HCT116 (cell line): ENCODE measurements at regions not wholly inside any gene's neighbourhood (a gene's known extent, or its start where the extent isn't known, plus 50 kb on each side); places are given as distances from the start of the nearest gene placed in this dataset.

Experiments used
- ATAC-seq: fragments of 200-7000 bp; cut with Tn5 transposase; 2 replicates; pipeline ENCODE4 v1.9.1; 2020; ENCODE audit warnings: mild to moderate bottlenecking, moderate library complexity
- BruUV-seq: library from RNA; stranded (reverse); fragments of 400-500 nt; replicated peaks from 2 replicates; lab custom pipeline; 2021; lab: Mats Ljungman, UMichigan
- CTCF ChIA-PET: fragments of 300-600 bp; sonication (Branson Sonifier 250); formaldehyde crosslinking; loops from one replicate; lab custom pipeline; 2021; ENCODE audit warnings: antibody characterized with exemption; lab: Charles Lee
- POLR2A ChIA-PET: fragments of 300-600, 350-600 bp; sonication (Branson Sonifier 250); formaldehyde crosslinking; loops from one replicate; lab custom pipeline; 2021; ENCODE audit warnings: antibody characterized with exemption; lab: Charles Lee
- RAD21 ChIA-PET, 2 experiments: fragments of 300-600 bp; sonication (Branson Sonifier 250); formaldehyde crosslinking; loops; one replicate each; lab custom pipeline; 2023; ENCODE audit warnings: low total read pairs in 2 of 2; ENCODE audit not compliant: uncharacterized antibody in 2 of 2, unreplicated experiment in 2 of 2, low non-redundant PET in 1 of 2; lab: Charles Lee
- DNase-seq: peaks from one replicate; pipeline ENCODE4 v3.0.0-alpha.2; 2010; ENCODE audit warnings: low read depth, low spot score
- H2AFZ ChIP-seq: fragments of 200-600 bp; shearing (Covaris generic), sonication (generic); 2 replicates; pipeline ENCODE4 v1.6.1; 2017; ENCODE audit warnings: low read depth, mixed run types, mixed read lengths, antibody characterized with exemption, low read length; ENCODE audit not compliant: poor library complexity, severe bottlenecking
- H3K27ac ChIP-seq: 2 replicates; pipeline ENCODE4 v1.5.1; 2012; ENCODE audit warnings: low read depth, low read length
- H3K27me3 ChIP-seq: fragments of 200-600 bp; sonication (generic); 2 replicates; pipeline ENCODE4 v1.6.1; 2016; ENCODE audit warnings: mixed run types, low read length, mixed read lengths; ENCODE audit not compliant: insufficient read depth
- H3K36me3 ChIP-seq, 2 experiments: fragments of 200-500 bp in 1 of 2; fragments of 200-600 bp in 1 of 2; sonication (Bioruptor generic) in 1 of 2; sonication (generic) in 1 of 2; 2 replicates each; pipeline versions ENCODE4 v1.5.1 to v1.6.1; 2014 to 2016; ENCODE audit warnings: low read length in 2 of 2, inconsistent platforms in 1 of 2, mixed read lengths in 1 of 2, mixed run types in 1 of 2; ENCODE audit not compliant: insufficient read depth in 2 of 2, control insufficient read depth in 1 of 2
- H3K4me1 ChIP-seq, 2 experiments: fragments of 200-600 bp in 1 of 2; sonication (generic) in 1 of 2; 2 replicates each; pipeline versions ENCODE4 v1.5.1 to v1.6.1; 2012 to 2017; ENCODE audit warnings: low read length in 2 of 2, inconsistent platforms in 1 of 2, mild to moderate bottlenecking in 1 of 2, mixed read lengths in 1 of 2, mixed run types in 1 of 2, moderate library complexity in 1 of 2; ENCODE audit not compliant: insufficient read depth in 2 of 2, control insufficient read depth in 1 of 2
- H3K4me2 ChIP-seq: fragments of 200-600 bp; sonication (generic); 2 replicates; pipeline ENCODE4 v1.6.1; 2017; ENCODE audit warnings: mixed run types, low read length, mixed read lengths
- H3K4me3 ChIP-seq, 2 experiments: fragments of 200-600 bp in 1 of 2; sonication (generic) in 1 of 2; replicated peaks in 1 of 2; 2 replicates each; pipeline ENCODE4 v1.5.1; 2011 to 2016; ENCODE audit warnings: low read length in 2 of 2, control low read depth in 1 of 2, low read depth in 1 of 2, mild to moderate bottlenecking in 1 of 2, mixed read lengths in 1 of 2, mixed run types in 1 of 2
- H3K79me2 ChIP-seq: fragments of 200-600 bp; sonication (generic); 2 replicates; pipeline ENCODE4 v1.6.1; 2017; ENCODE audit warnings: mild to moderate bottlenecking, mixed run types, low read length, moderate library complexity, mixed read lengths; ENCODE audit not compliant: insufficient read depth
- H3K9ac ChIP-seq: fragments of 200-600 bp; sonication (generic); 2 replicates; pipeline ENCODE4 v1.6.1; 2016; ENCODE audit warnings: low read length, mixed read lengths
- H3K9me2 ChIP-seq: fragments of 200-600 bp; sonication (generic), shearing (Covaris generic); 2 replicates; pipeline ENCODE4 v1.6.1; 2017; ENCODE audit warnings: mixed run types, mild to moderate bottlenecking, moderate library complexity; ENCODE audit not compliant: insufficient read depth
- H3K9me3 ChIP-seq, 2 experiments: fragments of 200-500 bp in 1 of 2; fragments of 200-600 bp in 1 of 2; sonication (Bioruptor generic) in 1 of 2; sonication (generic) in 1 of 2; 2 replicates each; pipeline ENCODE4 v1.6.1; 2014 to 2017; ENCODE audit warnings: low read length in 2 of 2, mixed read lengths in 2 of 2, inconsistent platforms in 1 of 2, low read depth in 1 of 2, mild to moderate bottlenecking in 1 of 2, mixed run types in 1 of 2, moderate library complexity in 1 of 2; ENCODE audit not compliant: control insufficient read depth in 1 of 2, insufficient read depth in 1 of 2
- H4K20me1 ChIP-seq: fragments of 200-600 bp; sonication (generic), shearing (Covaris generic); 2 replicates; pipeline ENCODE4 v1.6.1; 2017; ENCODE audit warnings: mixed run types, mild to moderate bottlenecking, moderate library complexity; ENCODE audit not compliant: insufficient read depth
- CEBPB ChIP-seq: IDR thresholded peaks from 2 replicates; pipeline ENCODE4 v1.6.1; 2012; ENCODE audit warnings: low read depth
- EGR1 ChIP-seq: IDR thresholded peaks from 2 replicates; pipeline ENCODE4 v1.6.1; 2012; ENCODE audit warnings: low read depth
- EZH2 ChIP-seq: fragments of 200-600 bp; sonication (generic); IDR thresholded peaks from 2 replicates; pipeline ENCODE4 v1.6.1; 2017; ENCODE audit warnings: antibody characterized with exemption, mixed run types
- FOSL1 ChIP-seq: IDR thresholded peaks from 2 replicates; pipeline ENCODE4 v1.6.1; 2012; ENCODE audit warnings: low read depth
- YY1 ChIP-seq: IDR thresholded peaks from 2 replicates; pipeline ENCODE4 v1.6.1; 2011; ENCODE audit warnings: low read length, low read depth, moderate library complexity, mild to moderate bottlenecking; ENCODE audit not compliant: insufficient replicate concordance; ENCODE audit errors: extremely low read depth
- intact Hi-C: fragments of 100-400 bp; cut with micrococcal nuclease; formaldehyde crosslinking; loops from 2 replicates; pipeline ENCODE4 v1.10.0; 2022
- TF ChIP-seq, protein P1 (sequence below): IDR thresholded peaks from 2 replicates; pipeline ENCODE4 v1.6.1; 2011; ENCODE audit warnings: mild to moderate bottlenecking, low read length, moderate library complexity; ENCODE audit not compliant: insufficient replicate concordance; ENCODE audit errors: extremely low read depth
- TF ChIP-seq, protein P2 (sequence below), 3 experiments: fragments of 200-600 bp in 1 of 3; sonication (generic) in 1 of 3; IDR thresholded peaks in 2 of 3; conservative IDR thresholded peaks in 1 of 3; 2 replicates each; pipeline ENCODE4 v1.5.1; 2012 to 2017; ENCODE audit warnings: low read depth in 2 of 3, low read length in 2 of 3, antibody characterized with exemption in 1 of 3, borderline replicate concordance in 1 of 3, control low read depth in 1 of 3, mild to moderate bottlenecking in 1 of 3, mixed read lengths in 1 of 3, mixed run types in 1 of 3, moderate library complexity in 1 of 3; ENCODE audit not compliant: insufficient read depth in 1 of 3
- TF ChIP-seq, protein P3 (sequence below): IDR thresholded peaks from 2 replicates; pipeline ENCODE4 v1.6.1; 2012

DNA sequence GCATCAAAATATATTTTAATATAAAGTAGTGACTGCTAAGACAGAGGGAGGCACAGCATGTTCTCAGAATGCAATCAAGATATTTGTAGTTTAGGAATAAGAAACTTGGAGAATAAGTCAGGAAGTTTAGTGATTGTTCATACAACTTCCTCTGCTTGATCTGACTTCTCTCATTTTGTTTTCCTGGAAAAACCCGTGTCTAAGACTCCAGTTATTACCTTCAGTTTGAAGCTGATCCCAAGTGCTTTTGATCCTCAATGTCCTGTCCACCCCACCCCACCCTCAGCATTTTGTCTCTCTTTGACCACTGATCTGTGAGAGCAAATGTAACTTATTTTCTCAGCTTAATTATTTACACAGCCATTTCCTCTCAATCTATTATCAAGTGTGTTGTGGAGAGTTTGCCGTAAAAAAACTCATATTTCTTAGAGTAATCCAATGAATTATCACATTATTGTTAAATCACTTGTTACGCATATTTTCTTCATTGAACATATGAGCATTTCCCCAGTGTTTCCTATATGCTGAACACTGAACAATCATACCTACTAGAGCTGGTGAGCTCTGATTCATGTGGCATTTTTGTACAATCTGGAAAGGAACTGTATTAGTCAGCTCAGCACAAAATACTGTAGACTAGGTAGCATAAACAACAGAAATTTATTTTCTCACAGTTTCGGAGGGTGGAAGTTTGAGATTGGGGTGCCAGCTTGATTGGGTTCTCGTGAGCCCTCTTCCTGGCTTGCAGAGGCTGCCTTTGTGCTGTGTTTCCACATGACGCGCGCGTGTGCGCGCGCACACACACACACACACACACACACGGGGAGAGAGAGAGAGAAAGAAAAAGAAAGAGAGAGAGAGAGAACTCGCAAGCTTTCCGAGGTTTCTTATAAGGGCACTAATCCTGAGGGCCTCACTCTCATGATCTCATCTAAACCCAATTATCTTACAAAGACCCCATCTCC, 65.5 kb upstream of the DPYD start:
- intact Hi-C loops, result no loop called here
- no peak overlapping the region for H3K4me3 ChIP-seq
- no peaks in the 10 kb centered on the region for H3K36me3 ChIP-seq
- no peak overlapping the region for H2AFZ ChIP-seq
- RAD21 ChIA-PET, result no interaction called here
- H3K9me2 ChIP-seq, result no peaks in the 10 kb centered on the region
- H3K4me2 ChIP-seq, result no peak overlapping the region
- no peak overlapping the region for H3K27ac ChIP-seq
- no peaks in the 10 kb centered on the region for H4K20me1 ChIP-seq
- no peaks in the 10 kb centered on the region for H3K4me1 ChIP-seq
- TF ChIP-seq CEBPB, result no peak
- TF ChIP-seq, protein P1, sequence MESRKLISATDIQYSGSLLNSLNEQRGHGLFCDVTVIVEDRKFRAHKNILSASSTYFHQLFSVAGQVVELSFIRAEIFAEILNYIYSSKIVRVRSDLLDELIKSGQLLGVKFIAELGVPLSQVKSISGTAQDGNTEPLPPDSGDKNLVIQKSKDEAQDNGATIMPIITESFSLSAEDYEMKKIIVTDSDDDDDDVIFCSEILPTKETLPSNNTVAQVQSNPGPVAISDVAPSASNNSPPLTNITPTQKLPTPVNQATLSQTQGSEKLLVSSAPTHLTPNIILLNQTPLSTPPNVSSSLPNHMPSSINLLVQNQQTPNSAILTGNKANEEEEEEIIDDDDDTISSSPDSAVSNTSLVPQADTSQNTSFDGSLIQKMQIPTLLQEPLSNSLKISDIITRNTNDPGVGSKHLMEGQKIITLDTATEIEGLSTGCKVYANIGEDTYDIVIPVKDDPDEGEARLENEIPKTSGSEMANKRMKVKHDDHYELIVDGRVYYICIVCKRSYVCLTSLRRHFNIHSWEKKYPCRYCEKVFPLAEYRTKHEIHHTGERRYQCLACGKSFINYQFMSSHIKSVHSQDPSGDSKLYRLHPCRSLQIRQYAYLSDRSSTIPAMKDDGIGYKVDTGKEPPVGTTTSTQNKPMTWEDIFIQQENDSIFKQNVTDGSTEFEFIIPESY, result no peak
- TF ChIP-seq, protein P2, sequence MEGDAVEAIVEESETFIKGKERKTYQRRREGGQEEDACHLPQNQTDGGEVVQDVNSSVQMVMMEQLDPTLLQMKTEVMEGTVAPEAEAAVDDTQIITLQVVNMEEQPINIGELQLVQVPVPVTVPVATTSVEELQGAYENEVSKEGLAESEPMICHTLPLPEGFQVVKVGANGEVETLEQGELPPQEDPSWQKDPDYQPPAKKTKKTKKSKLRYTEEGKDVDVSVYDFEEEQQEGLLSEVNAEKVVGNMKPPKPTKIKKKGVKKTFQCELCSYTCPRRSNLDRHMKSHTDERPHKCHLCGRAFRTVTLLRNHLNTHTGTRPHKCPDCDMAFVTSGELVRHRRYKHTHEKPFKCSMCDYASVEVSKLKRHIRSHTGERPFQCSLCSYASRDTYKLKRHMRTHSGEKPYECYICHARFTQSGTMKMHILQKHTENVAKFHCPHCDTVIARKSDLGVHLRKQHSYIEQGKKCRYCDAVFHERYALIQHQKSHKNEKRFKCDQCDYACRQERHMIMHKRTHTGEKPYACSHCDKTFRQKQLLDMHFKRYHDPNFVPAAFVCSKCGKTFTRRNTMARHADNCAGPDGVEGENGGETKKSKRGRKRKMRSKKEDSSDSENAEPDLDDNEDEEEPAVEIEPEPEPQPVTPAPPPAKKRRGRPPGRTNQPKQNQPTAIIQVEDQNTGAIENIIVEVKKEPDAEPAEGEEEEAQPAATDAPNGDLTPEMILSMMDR (IDR thresholded peaks at IDR 0.05 in 2 of 3, conservative IDR thresholded peaks at IDR 0.05 in 1 of 3; ENCODE audit: borderline replicate concordance in 1 of 3, insufficient read depth in 1 of 3, low read depth in 2 of 3, low read length in 2 of 3), result no peak
- no peak for TF ChIP-seq EZH2
- no peak for TF ChIP-seq EGR1
- TF ChIP-seq FOSL1, result no peak
- TF ChIP-seq, protein P3, sequence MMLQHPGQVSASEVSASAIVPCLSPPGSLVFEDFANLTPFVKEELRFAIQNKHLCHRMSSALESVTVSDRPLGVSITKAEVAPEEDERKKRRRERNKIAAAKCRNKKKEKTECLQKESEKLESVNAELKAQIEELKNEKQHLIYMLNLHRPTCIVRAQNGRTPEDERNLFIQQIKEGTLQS, result no peak
- TF ChIP-seq YY1, result no peak
- TF ChIP-seq, all 23 proteins: peak for 0
- Histone ChIP-seq H3K9me3 (no peaks in the 10 kb centered on the region), H3K27me3 (no peaks in the 10 kb centered on the region), H3K79me2 (no peaks in the 10 kb centered on the region), H3K9ac (no peak overlapping the region)
- DNase-seq (no peak), ATAC-seq (no peak)
- no TSS peak for BruUV-seq
- CTCF ChIA-PET, result no interaction called here
- POLR2A ChIA-PET, result no interaction called here
